ENCODE measurements at regions not wholly inside any gene's neighbourhood (a gene's known extent, or its start where the extent isn't known, plus 50 kb on each side); places are given as distances from the start of the nearest gene placed in this dataset.

DNA sequence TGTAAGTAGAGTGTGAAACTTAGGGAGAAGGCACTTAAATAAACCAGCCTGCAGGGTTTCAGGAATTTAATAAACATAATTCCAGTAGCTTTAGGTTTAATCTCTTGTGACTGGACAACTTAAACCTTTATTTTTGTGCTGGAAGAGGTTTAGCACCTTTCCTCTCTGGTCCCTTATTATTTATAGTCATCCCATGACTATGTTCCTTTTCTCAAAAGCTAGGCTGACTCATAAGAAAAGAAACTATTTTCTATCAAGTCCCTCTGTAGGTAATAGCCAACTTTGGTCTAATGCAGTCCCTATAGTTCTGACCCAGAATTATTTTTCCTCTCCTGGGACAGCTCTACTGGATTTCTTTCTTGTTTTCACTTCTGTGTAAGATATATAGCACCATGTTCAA is 588.9 kb downstream of the NR2F1-AS1 start:
- no peak for TF ChIP-seq EZH2 (IDR thresholded peaks at IDR 0.05; ENCODE audit: borderline replicate concordance, insufficient read depth, low read depth, low read length, poor library complexity, severe bottlenecking)
- TF ChIP-seq, protein P1, sequence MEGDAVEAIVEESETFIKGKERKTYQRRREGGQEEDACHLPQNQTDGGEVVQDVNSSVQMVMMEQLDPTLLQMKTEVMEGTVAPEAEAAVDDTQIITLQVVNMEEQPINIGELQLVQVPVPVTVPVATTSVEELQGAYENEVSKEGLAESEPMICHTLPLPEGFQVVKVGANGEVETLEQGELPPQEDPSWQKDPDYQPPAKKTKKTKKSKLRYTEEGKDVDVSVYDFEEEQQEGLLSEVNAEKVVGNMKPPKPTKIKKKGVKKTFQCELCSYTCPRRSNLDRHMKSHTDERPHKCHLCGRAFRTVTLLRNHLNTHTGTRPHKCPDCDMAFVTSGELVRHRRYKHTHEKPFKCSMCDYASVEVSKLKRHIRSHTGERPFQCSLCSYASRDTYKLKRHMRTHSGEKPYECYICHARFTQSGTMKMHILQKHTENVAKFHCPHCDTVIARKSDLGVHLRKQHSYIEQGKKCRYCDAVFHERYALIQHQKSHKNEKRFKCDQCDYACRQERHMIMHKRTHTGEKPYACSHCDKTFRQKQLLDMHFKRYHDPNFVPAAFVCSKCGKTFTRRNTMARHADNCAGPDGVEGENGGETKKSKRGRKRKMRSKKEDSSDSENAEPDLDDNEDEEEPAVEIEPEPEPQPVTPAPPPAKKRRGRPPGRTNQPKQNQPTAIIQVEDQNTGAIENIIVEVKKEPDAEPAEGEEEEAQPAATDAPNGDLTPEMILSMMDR (IDR thresholded peaks at IDR 0.05): no peak
- DNase-seq (no peak), ATAC-seq (ENCODE audit: low read depth) (no peak)
- Histone ChIP-seq H3K4me1 (ENCODE audit: control insufficient read depth in 2 of 2, insufficient read depth in 2 of 2, low read length in 2 of 2) (no peaks in the 10 kb centered on the region), H3K4me3 (ENCODE audit: control extremely low read depth in 1 of 5, extremely low read depth in 1 of 5, insufficient read depth in 1 of 5, low read depth in 2 of 5, low read length in 4 of 5) (no peak overlapping the region), H3K9me3 (ENCODE audit: control extremely low read depth in 1 of 3, control insufficient read depth in 2 of 3, insufficient read depth in 1 of 3, low read length in 2 of 3) (peaks cover 0 to 4% (median 3%) of the 10 kb centered on the region in 3 donors), H4K20me1 (ENCODE audit: control insufficient read depth, insufficient read depth, low read length, poor library complexity, severe bottlenecking) (no peaks in the 10 kb centered on the region), H3K27ac (ENCODE audit: low read length in 2 of 2) (no peak overlapping the region), H3K36me3 (replicated peaks in 1 of 2; ENCODE audit: control extremely low read depth in 1 of 2, control insufficient read depth in 1 of 2, extremely low read depth in 1 of 2, insufficient read depth in 2 of 2, low read length in 1 of 2) (no peaks in the 10 kb centered on the region), H3K79me2 (ENCODE audit: control insufficient read depth, insufficient read depth, low read length) (no peaks in the 10 kb centered on the region), H3K27me3 (replicated peaks in 1 of 4; ENCODE audit: control extremely low read depth in 1 of 4, control insufficient read depth in 3 of 4, insufficient read depth in 4 of 4, low read length in 3 of 4) (no peaks in the 10 kb centered on the region), H3K4me2 (replicated peaks; ENCODE audit: low read depth, low read length, poor library complexity, severe bottlenecking) (no peak overlapping the region), H3K9ac (ENCODE audit: low read length) (no peak overlapping the region), H2AFZ (ENCODE audit: insufficient read depth, low read depth, low read length, poor library complexity, severe bottlenecking) (no peak overlapping the region)
- intact Hi-C loops (cut with micrococcal nuclease): no loop called here
- H3K4me1 Mint-ChIP-seq: no peaks in the 10 kb centered on the region
- ChIA-PET CTCF (no interaction called here), POLR2A (no interaction called here)
- H3K27me3 Mint-ChIP-seq: no peaks in the 10 kb centered on the region
- no peak overlapping the region for H3K27ac Mint-ChIP-seq
- no peak overlapping the region for H3K4me3 Mint-ChIP-seq
- H3K9me3 Mint-ChIP-seq (ENCODE audit: insufficient read depth): peaks cover under 1% of the 10 kb centered on the region

DNA sequence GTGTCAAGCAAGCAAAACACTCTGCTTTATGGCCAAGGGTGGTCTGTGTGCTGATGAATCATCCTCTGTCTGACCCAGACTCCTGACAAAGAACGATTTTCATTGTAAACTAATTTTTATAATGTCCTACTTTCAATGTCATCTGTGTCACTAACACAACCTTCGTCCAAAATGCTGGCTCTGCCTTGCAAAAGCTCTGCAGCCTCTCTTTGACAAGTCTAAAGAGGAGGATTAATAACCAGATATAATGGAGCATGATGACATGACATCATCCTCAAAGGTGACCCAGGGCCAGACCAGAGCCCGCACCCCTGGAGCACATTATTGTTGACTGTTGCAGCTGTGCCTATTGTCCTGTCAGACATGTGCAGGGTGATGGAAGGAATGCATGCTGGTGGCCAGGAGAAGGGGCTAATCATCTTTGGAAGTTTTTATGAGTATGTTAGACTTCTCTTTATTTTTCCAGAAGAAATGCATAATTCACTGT is 589.4 kb downstream of the NR2F1-AS1 start:
- Histone ChIP-seq H2AFZ (ENCODE audit: insufficient read depth, low read depth, low read length, poor library complexity, severe bottlenecking) (no peak overlapping the region), H4K20me1 (ENCODE audit: control insufficient read depth, insufficient read depth, low read length, poor library complexity, severe bottlenecking) (no peaks in the 10 kb centered on the region), H3K9me3 (ENCODE audit: control extremely low read depth in 1 of 3, control insufficient read depth in 2 of 3, insufficient read depth in 1 of 3, low read length in 2 of 3) (peaks cover 0 to 4% (median 3%) of the 10 kb centered on the region in 3 donors), H3K9ac (ENCODE audit: low read length) (no peak overlapping the region), H3K27ac (ENCODE audit: low read length in 2 of 2) (no peak overlapping the region), H3K79me2 (ENCODE audit: control insufficient read depth, insufficient read depth, low read length) (no peaks in the 10 kb centered on the region), H3K27me3 (replicated peaks in 1 of 4; ENCODE audit: control extremely low read depth in 1 of 4, control insufficient read depth in 3 of 4, insufficient read depth in 4 of 4, low read length in 3 of 4) (no peaks in the 10 kb centered on the region), H3K36me3 (replicated peaks in 1 of 2; ENCODE audit: control extremely low read depth in 1 of 2, control insufficient read depth in 1 of 2, extremely low read depth in 1 of 2, insufficient read depth in 2 of 2, low read length in 1 of 2) (no peaks in the 10 kb centered on the region), H3K4me1 (ENCODE audit: control insufficient read depth in 2 of 2, insufficient read depth in 2 of 2, low read length in 2 of 2) (no peaks in the 10 kb centered on the region), H3K4me3 (ENCODE audit: control extremely low read depth in 1 of 5, extremely low read depth in 1 of 5, insufficient read depth in 1 of 5, low read depth in 2 of 5, low read length in 4 of 5) (no peak overlapping the region), H3K4me2 (replicated peaks; ENCODE audit: low read depth, low read length, poor library complexity, severe bottlenecking) (no peak overlapping the region)
- peaks cover 4% of the 10 kb centered on the region for H3K9me3 Mint-ChIP-seq (ENCODE audit: insufficient read depth)
- intact Hi-C loops (cut with micrococcal nuclease): no loop called here
- ChIA-PET POLR2A (no interaction called here), CTCF (no interaction called here)
- H3K27ac Mint-ChIP-seq: no peak overlapping the region
- no peaks in the 10 kb centered on the region for H3K27me3 Mint-ChIP-seq
- WGBS (ENCODE audit: insufficient coverage): 78% methylated on average over 1 of the region's 3 CpGs
- no peak overlapping the region for H3K4me3 Mint-ChIP-seq
- ATAC-seq (ENCODE audit: low read depth) (no peak), DNase-seq (no peak)
- no peaks in the 10 kb centered on the region for H3K4me1 Mint-ChIP-seq
- TF ChIP-seq EZH2 (IDR thresholded peaks at IDR 0.05; ENCODE audit: borderline replicate concordance, insufficient read depth, low read depth, low read length, poor library complexity, severe bottlenecking): no peak

Data from B cell (primary cell).